Esophagus squamous epithelium (tissue), 5 donors: ENCODE measurements at regions not wholly inside any gene's neighbourhood (a gene's known extent, or its start where the extent isn't known, plus 50 kb on each side); places are given as distances from the start of the nearest gene placed in this dataset.

Source experiments
- DNase-seq: peaks from one replicate; lab custom pipeline; 2025; lab: John Stamatoyannopoulos, UW
- H3K27ac ChIP-seq, 4 donors: fragments of 200-600 bp; sonication (generic); one replicate each; pipeline ENCODE4 v1.5.1; 2016 to 2019; ENCODE audit warnings: mild to moderate bottlenecking in 1 of 4
- H3K27me3 ChIP-seq, 4 donors: fragments of 200-600 bp; sonication (generic); 1 replicate in 3 of 4; 2 replicates in 1 of 4; pipeline versions ENCODE4 v1.5.1 to v1.6.0; 2017 to 2021; ENCODE audit warnings: antibody characterized with exemption in 1 of 4
- H3K36me3 ChIP-seq, 3 donors: fragments of 200-600 bp; sonication (generic); one replicate each; pipeline ENCODE4 v1.5.1; 2016 to 2019
- H3K4me1 ChIP-seq, 3 donors: fragments of 200-600 bp; sonication (generic); one replicate each; pipeline ENCODE4 v1.5.1; 2017 to 2019
- H3K4me3 ChIP-seq, 4 donors: fragments of 200-600 bp; sonication (generic); 1 replicate in 3 of 4; 2 replicates in 1 of 4; pipeline ENCODE4 v1.5.1; 2016 to 2019; ENCODE audit warnings: mild to moderate bottlenecking in 2 of 4, moderate library complexity in 1 of 4
- H3K9me3 ChIP-seq, 3 donors: fragments of 200-600 bp; sonication (generic); one replicate each; pipeline ENCODE4 v1.5.1; 2016 to 2019
- CTCF ChIP-seq, 6 experiments: fragments of 450-650 bp in 4 of 6; fragments of 200-600 bp in 2 of 6; sonication (generic) in 2 of 6; IDR thresholded peaks; one replicate each; pipeline ENCODE4 v1.5.1; 2016 to 2019; ENCODE audit warnings: antibody characterized with exemption in 6 of 6, mild to moderate bottlenecking in 4 of 6, moderate library complexity in 4 of 6
- POLR2A ChIP-seq, 4 donors: fragments of 450-650 bp; IDR thresholded peaks; one replicate each; pipeline ENCODE4 v1.6.1; 2017; ENCODE audit warnings: antibody characterized with exemption in 4 of 4, mild to moderate bottlenecking in 4 of 4, moderate library complexity in 3 of 4
- WGBS, 2 donors: methylation state at CpG; one replicate each; pipeline ENCODE4 v1.1.5; 2018; 5-methylcytosine and 5-hydroxymethylcytosine counted together
- intact Hi-C: fragments of 100-400 bp; cut with DNase I; formaldehyde crosslinking; loops from one replicate; pipeline ENCODE4 v1.15.0; 2022
- donor health status: DM: yes; HTN: yes; CAD: no.

GRCh38 chr3:192054881-192055280 lies 593.9 kb downstream of the PYDC2 start:
- no peak for DNase-seq
- H3K4me3 ChIP-seq: no peak overlapping the region
- TF ChIP-seq POLR2A (IDR thresholded peaks at IDR 0.05): no peak
- no peak for TF ChIP-seq CTCF (IDR thresholded peaks at IDR 0.05)

GRCh38 chr3:192055946-192056345 lies 595.0 kb downstream of the PYDC2 start:
- intact Hi-C loops: no loop called here
- no peak for TF ChIP-seq CTCF (IDR thresholded peaks at IDR 0.05)
- TF ChIP-seq POLR2A (IDR thresholded peaks at IDR 0.05): no peak
- WGBS, 2 donors: 38 to 50% methylated on average over 3 of the region's 3 CpGs

More at GRCh38 chr3:192054881-192055280, 593.9 kb downstream of the PYDC2 start:
- H3K9me3 ChIP-seq: no peaks in the 10 kb centered on the region
- H3K27me3 ChIP-seq: no peaks in the 10 kb centered on the region
- intact Hi-C loops: no loop called here
- H3K4me1 ChIP-seq: no peaks in the 10 kb centered on the region
- no peak overlapping the region for H3K27ac ChIP-seq
- H3K36me3 ChIP-seq: no peaks in the 10 kb centered on the region
- 31 to 42% methylated on average over 2 of the region's 2 CpGs for WGBS, 2 donors

GRCh38 chr3:192057261-192057660 lies 596.3 kb downstream of the PYDC2 start:
- no peaks in the 10 kb centered on the region for H3K27me3 ChIP-seq
- no peak for DNase-seq
- no peak overlapping the region for H3K27ac ChIP-seq
- TF ChIP-seq CTCF (IDR thresholded peaks at IDR 0.05): no peak
- no peak for TF ChIP-seq POLR2A (IDR thresholded peaks at IDR 0.05)
- 57 to 92% methylated on average over 3 of the region's 3 CpGs for WGBS, 2 donors
- no peaks in the 10 kb centered on the region for H3K36me3 ChIP-seq
- no peak overlapping the region for H3K4me3 ChIP-seq
- no peaks in the 10 kb centered on the region for H3K9me3 ChIP-seq
- H3K4me1 ChIP-seq: no peaks in the 10 kb centered on the region
- intact Hi-C loops: no loop called here

More at GRCh38 chr3:192055946-192056345, 595.0 kb downstream of the PYDC2 start:
- Histone ChIP-seq H3K36me3 (no peaks in the 10 kb centered on the region), H3K27ac (no peak overlapping the region), H3K4me1 (no peaks in the 10 kb centered on the region), H3K27me3 (no peaks in the 10 kb centered on the region), H3K4me3 (no peak overlapping the region), H3K9me3 (no peaks in the 10 kb centered on the region)
- DNase-seq: no peak

- 55 to 57% methylated on average over 3 of the region's 3 CpGs for WGBS, 2 donors
- Histone ChIP-seq H3K36me3 (no peaks in the 10 kb centered on the region), H3K9me3 (no peaks in the 10 kb centered on the region), H3K27ac (no peak overlapping the region), H3K27me3 (no peaks in the 10 kb centered on the region), H3K4me3 (no peak overlapping the region), H3K4me1 (no peaks in the 10 kb centered on the region)
- DNase-seq: no peak
- no peak for TF ChIP-seq POLR2A (IDR thresholded peaks at IDR 0.05)
- TF ChIP-seq CTCF (IDR thresholded peaks at IDR 0.05): no peak
- intact Hi-C loops: no loop called here
Observed at GRCh38 chr3:192060160-192060781, 599.3 kb downstream of the PYDC2 start.

GRCh38 chr3:192061426-192061825 lies 600.5 kb downstream of the PYDC2 start:
- H3K27ac ChIP-seq: no peak overlapping the region
- intact Hi-C loops: no loop called here
- H3K4me1 ChIP-seq: no peaks in the 10 kb centered on the region
- TF ChIP-seq POLR2A (IDR thresholded peaks at IDR 0.05) (no peak), CTCF (IDR thresholded peaks at IDR 0.05) (no peak)
- DNase-seq: no peak
- H3K36me3 ChIP-seq: no peaks in the 10 kb centered on the region
- H3K27me3 ChIP-seq: no peaks in the 10 kb centered on the region
- no peak overlapping the region for H3K4me3 ChIP-seq
- 86 to 90% methylated on average over 2 of the region's 2 CpGs for WGBS, 2 donors
- H3K9me3 ChIP-seq: no peaks in the 10 kb centered on the region
